Loucy (cell line): ENCODE measurements at regions not wholly inside any gene's neighbourhood (a gene's known extent, or its start where the extent isn't known, plus 50 kb on each side); places are given as distances from the start of the nearest gene placed in this dataset.
"Not testable (repeated sequence)": the region's sequence is repeated elsewhere in the genome, so short reads cannot be mapped to it uniquely, and the experiment has no call there.

Source experiments
- H2AFZ ChIP-seq: fragments of 200-600 bp; sonication (generic); 2 replicates; pipeline ENCODE4 v1.6.0; 2016; ENCODE audit warnings: antibody characterized with exemption, mild to moderate bottlenecking, low read length, moderate library complexity
- H3F3A ChIP-seq: fragments of 200-600 bp; 2 replicates; pipeline ENCODE4 v1.6.0; 2016; ENCODE audit warnings: antibody characterized with exemption, low read depth, mild to moderate bottlenecking
- H3K27me3 ChIP-seq: fragments of 200-600 bp; sonication (generic); 2 replicates; pipeline ENCODE4 v1.6.1; 2014; ENCODE audit warnings: low read length, mild to moderate bottlenecking; ENCODE audit not compliant: insufficient read depth, poor library complexity, severe bottlenecking
- H3K36me3 ChIP-seq: fragments of 200-600 bp; sonication (generic); 2 replicates; pipeline ENCODE4 v1.6.1; 2016; ENCODE audit warnings: low read length; ENCODE audit not compliant: insufficient read depth
- H3K4me1 ChIP-seq: fragments of 200-600 bp; sonication (generic); 2 replicates; pipeline ENCODE4 v1.5.1; 2014; ENCODE audit warnings: low read length, mild to moderate bottlenecking; ENCODE audit not compliant: insufficient read depth, poor library complexity, severe bottlenecking
- H3K4me2 ChIP-seq: fragments of 200-600 bp; sonication (generic); 2 replicates; pipeline ENCODE4 v1.6.0; 2014; ENCODE audit warnings: antibody characterized with exemption, low read length, low read depth, mild to moderate bottlenecking; ENCODE audit not compliant: poor library complexity, severe bottlenecking
- H3K4me3 ChIP-seq: fragments of 200-600 bp; sonication (generic); 2 replicates; pipeline ENCODE4 v1.5.1; 2014; ENCODE audit warnings: low read length, mild to moderate bottlenecking, mixed read lengths; ENCODE audit not compliant: poor library complexity, severe bottlenecking
- H3K79me2 ChIP-seq: fragments of 200-600 bp; sonication (generic); 2 replicates; pipeline ENCODE4 v1.6.1; 2014; ENCODE audit warnings: low read length; ENCODE audit not compliant: insufficient read depth
- H3K9ac ChIP-seq: fragments of 200-600 bp; sonication (generic); 2 replicates; pipeline ENCODE4 v1.6.0; 2014; ENCODE audit warnings: mild to moderate bottlenecking, low read depth, low read length, moderate library complexity; ENCODE audit not compliant: poor library complexity, severe bottlenecking
- H3K9me2 ChIP-seq: fragments of 200-600 bp; sonication (generic); replicated peaks from 2 replicates; pipeline ENCODE4 v1.6.1; 2016; ENCODE audit warnings: low read depth, low read length, mixed read lengths
- H3K9me3 ChIP-seq: fragments of 200-600 bp; sonication (generic); 2 replicates; pipeline ENCODE4 v1.6.1; 2014; ENCODE audit warnings: mild to moderate bottlenecking, antibody characterized with exemption, low read length, low read depth; ENCODE audit not compliant: insufficient read depth
- H4K20me1 ChIP-seq: fragments of 200-600 bp; sonication (generic); 2 replicates; pipeline ENCODE4 v1.6.0; 2014; ENCODE audit warnings: antibody characterized with exemption, low read length, mild to moderate bottlenecking; ENCODE audit not compliant: insufficient read depth, poor library complexity, severe bottlenecking
- CTCF ChIP-seq: fragments of 200-600 bp; sonication (generic); conservative IDR thresholded peaks from 2 replicates; pipeline ENCODE4 v1.5.1; 2014; ENCODE audit warnings: mild to moderate bottlenecking, antibody characterized with exemption, low read length
- EZH2phosphoT487 ChIP-seq: fragments of 200-600 bp; IDR thresholded peaks from 2 replicates; pipeline ENCODE4 v1.6.1; 2018; ENCODE audit warnings: antibody characterized with exemption, mild to moderate bottlenecking, moderate library complexity, borderline replicate concordance

DNA sequence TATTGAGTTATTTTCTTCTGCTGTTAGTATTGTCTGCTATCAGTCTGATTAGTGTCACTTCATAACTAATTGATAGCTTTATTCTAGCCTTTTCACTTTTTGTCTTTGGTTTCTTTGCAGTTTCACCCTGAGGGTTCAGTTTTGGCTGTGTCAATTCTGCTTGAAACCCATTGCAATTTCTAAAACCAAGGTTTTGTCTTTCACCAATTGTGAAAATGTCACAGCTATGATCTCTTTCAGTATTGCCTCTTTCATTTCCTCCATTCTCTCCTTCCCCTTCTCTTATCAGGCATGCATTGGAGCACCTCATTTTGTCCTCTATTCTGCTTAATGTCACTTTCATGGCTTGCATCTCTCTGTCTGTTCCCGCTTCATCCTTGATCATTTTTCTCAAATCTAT, 248.1 kb downstream of the YTHDC2 start:
- Histone ChIP-seq H2AFZ (no peak overlapping the region), H4K20me1 (no peaks in the 10 kb centered on the region), H3K9ac (no peak overlapping the region), H3K9me3 (no peaks in the 10 kb centered on the region), H3K4me1 (no peaks in the 10 kb centered on the region), H3K4me3 (no peak overlapping the region), H3K27me3 (no peaks in the 10 kb centered on the region), H3K9me2 (no peaks in the 10 kb centered on the region), H3K36me3 (no peaks in the 10 kb centered on the region), H3F3A (no peaks in the 10 kb centered on the region), H3K4me2 (no peak overlapping the region), H3K79me2 (no peaks in the 10 kb centered on the region)
- TF ChIP-seq EZH2phosphoT487 (no peak), CTCF (no peak)

DNA sequence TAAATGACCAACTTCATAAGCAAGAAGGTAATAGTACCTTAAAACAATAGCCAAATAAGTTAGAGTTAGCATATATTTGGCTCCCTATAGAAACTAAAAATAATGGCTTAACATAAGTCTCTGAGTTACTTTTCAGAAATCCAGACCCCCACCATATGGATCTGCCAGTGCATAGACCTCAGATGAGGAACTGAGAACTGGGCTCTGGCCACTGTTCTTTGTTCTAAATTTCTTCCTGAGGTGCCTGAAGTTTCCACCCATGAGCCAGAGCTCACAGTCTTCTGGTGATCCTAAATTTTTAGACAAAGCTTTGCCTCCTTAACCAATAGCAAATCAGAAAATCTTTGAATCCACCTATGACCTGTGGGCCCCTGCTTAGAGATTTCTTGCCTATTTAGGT, 250.9 kb downstream of the YTHDC2 start:
- Histone ChIP-seq H4K20me1 (no peaks in the 10 kb centered on the region), H3K79me2 (no peaks in the 10 kb centered on the region), H3K27me3 (no peaks in the 10 kb centered on the region), H3F3A (no peaks in the 10 kb centered on the region), H3K9me2 (no peaks in the 10 kb centered on the region), H2AFZ (no peak overlapping the region), H3K4me3 (no peak overlapping the region), H3K36me3 (no peaks in the 10 kb centered on the region), H3K9ac (no peak overlapping the region), H3K9me3 (no peaks in the 10 kb centered on the region), H3K4me1 (no peaks in the 10 kb centered on the region), H3K4me2 (no peak overlapping the region)
- TF ChIP-seq CTCF (no peak), EZH2phosphoT487 (no peak)

DNA sequence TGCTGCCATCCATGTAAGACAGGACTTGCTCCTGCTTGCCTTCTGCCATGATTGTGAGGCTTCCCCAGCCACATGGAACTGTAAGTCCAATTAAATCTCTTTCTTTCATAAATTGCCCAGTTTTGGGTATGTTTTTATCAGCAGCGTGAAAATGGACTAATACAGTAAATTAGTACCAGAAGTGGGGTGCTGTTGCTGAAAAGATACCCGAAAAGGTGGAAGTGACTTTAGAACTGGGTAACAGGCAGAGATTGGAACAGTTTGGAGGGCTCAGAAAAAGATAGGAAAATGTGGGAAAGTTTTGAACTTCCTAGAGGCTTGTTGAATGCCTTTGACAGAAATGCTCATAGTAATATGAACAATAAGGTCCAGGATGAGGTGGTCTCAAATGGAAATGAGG, 253.3 kb downstream of the YTHDC2 start:
- H3K4me1 ChIP-seq, H3K4me2 ChIP-seq, H3K27me3 ChIP-seq, H3K9me2 ChIP-seq, H3K36me3 ChIP-seq, H3F3A ChIP-seq, H3K9ac ChIP-seq, H3K9me3 ChIP-seq, H3K79me2 ChIP-seq, H3K4me3 ChIP-seq, H4K20me1 ChIP-seq, H2AFZ ChIP-seq: not testable (repeated sequence)

- TF ChIP-seq CTCF (no peak), EZH2phosphoT487 (no peak)
- no peak overlapping the region for H3K4me3 ChIP-seq
- H3K4me1 ChIP-seq = no peaks in the 10 kb centered on the region
- H3K27me3 ChIP-seq = no peaks in the 10 kb centered on the region
- H3K4me2 ChIP-seq = no peak overlapping the region
- H4K20me1 ChIP-seq = no peaks in the 10 kb centered on the region
- H3K79me2 ChIP-seq = no peaks in the 10 kb centered on the region
- no peak overlapping the region for H2AFZ ChIP-seq
- H3F3A ChIP-seq = no peaks in the 10 kb centered on the region
- H3K36me3 ChIP-seq = no peaks in the 10 kb centered on the region
- no peaks in the 10 kb centered on the region for H3K9me2 ChIP-seq
- no peaks in the 10 kb centered on the region for H3K9me3 ChIP-seq
- H3K9ac ChIP-seq = no peak overlapping the region
These were observed 257.2 kb downstream of the YTHDC2 start for GRCh38 chr5:113770648-113771047.
